ENCODE measurements at regions not wholly inside any gene's neighbourhood (a gene's known extent, or its start where the extent isn't known, plus 50 kb on each side); places are given as distances from the start of the nearest gene placed in this dataset.

DNA sequence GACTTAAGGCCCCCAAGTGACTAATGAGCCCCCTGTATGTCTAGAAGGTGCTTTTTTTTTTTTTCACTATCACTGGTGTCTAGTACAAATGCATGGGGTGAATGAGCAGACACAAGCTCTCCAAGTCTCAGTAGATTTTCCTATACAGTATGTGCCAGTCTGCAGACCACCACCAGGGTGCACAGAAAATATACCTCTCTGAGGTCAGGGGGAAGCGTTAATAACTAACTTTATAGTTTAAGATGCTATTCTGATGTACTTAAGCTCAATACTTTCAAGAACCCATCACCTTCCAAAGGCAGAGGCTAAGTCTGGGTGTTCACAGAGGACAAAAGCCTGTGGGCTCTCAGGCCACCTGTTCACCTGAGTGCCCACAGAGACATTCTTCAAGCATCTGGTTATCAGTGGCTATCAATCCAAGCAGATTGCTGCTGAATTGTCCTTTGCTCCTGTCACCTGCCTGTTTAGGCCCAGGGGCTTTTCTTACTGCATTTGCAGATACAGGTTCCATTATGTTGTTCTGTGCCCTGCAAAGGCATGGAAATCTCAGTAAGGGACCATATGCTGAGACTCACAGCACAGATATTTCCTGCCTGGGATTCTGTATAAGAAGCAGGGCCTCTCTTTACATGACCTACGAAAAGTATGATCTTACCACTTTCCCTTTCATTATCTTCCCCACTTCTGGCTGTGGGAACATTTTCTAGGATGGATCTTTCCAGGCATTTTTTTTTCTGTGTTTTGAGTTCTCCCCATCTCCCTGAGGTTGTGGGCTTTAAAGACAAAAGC is 534.6 kb downstream of the TNS1 start:
- peaks cover 1% of the 10 kb centered on the region for H3K27me3 Mint-ChIP-seq
- H3K4me1 Mint-ChIP-seq = no peaks in the 10 kb centered on the region
- no peak overlapping the region for H3K4me3 Mint-ChIP-seq
- H3K27ac Mint-ChIP-seq = no peak overlapping the region
- no peaks in the 10 kb centered on the region for H3K9me3 Mint-ChIP-seq
- H3K36me3 Mint-ChIP-seq = peaks cover 3% of the 10 kb centered on the region

DNA sequence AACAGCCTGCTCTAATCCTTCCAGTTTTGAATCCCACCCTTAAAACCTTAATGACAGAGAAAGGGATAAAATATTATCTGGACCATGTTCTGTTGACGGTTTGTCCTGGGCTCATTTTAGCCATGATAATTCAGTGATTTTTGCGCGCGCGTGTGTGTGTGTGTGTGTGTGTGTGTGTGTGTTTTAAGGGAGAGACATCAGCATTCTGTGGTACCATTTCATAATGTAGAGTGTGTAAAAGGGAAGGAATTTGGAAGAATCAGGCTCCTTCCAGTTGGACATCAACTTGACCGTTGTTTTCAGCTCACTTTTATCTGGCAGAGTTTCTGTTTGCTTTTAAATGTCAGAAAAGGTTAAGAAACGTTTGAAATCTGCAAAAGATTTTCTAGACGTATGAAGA is 535.5 kb downstream of the TNS1 start:
- no peak overlapping the region for H3K4me3 Mint-ChIP-seq

DNA sequence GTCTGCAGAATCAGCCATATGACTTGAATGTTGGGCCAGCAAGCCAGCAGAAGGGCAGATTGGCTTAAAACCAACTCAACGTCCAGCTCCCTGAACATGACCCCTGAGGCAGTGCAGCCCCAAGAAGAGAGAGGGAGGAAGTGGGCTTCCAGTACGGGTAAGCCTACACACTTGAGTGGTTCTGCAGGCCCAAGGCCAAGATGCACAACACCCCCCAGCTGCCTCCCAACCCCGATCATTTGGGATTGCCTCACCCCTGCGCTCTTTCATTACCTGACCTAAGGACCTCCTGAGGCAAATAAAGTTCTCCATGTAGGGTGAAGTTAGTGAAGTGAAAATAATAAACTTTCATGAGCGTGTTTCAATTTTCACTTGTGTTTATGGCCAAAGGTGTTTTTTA is 536.0 kb downstream of the TNS1 start:
- H3K4me1 Mint-ChIP-seq = no peaks in the 10 kb centered on the region
- H3K27ac Mint-ChIP-seq = no peak overlapping the region
- H3K9me3 Mint-ChIP-seq = no peaks in the 10 kb centered on the region
- H3K27me3 Mint-ChIP-seq = peaks cover 1% of the 10 kb centered on the region
- H3K36me3 Mint-ChIP-seq = no peaks in the 10 kb centered on the region
- H3K4me3 Mint-ChIP-seq = no peak overlapping the region

More for the DNA sequence above, 535.5 kb downstream of the TNS1 start:
- Mint-ChIP-seq H3K4me1 (no peaks in the 10 kb centered on the region), H3K9me3 (no peaks in the 10 kb centered on the region), H3K27me3 (peaks cover 1% of the 10 kb centered on the region), H3K27ac (no peak overlapping the region), H3K36me3 (no peaks in the 10 kb centered on the region)

DNA sequence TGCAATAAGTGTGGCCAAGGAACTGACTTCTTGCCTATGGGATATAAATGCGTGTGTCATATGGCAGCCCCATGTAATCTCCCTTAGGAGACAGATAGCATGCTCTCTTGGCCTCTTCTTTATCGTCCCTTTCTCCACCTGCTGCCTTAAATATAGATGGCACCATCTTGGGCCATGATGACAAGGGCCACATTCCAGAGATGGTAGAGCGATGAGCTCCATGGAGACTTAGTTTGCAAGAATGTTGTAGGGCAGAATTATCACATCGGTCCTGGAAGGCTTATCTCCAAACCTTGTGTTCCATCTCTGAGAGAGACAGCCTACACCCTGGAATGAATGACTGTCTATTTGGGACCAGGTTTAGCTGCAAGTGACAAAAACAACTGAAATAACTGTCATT is 536.7 kb downstream of the TNS1 start:
- Mint-ChIP-seq H3K4me3 (no peak overlapping the region), H3K27me3 (peaks cover 1% of the 10 kb centered on the region), H3K27ac (no peak overlapping the region), H3K36me3 (no peaks in the 10 kb centered on the region), H3K4me1 (no peaks in the 10 kb centered on the region), H3K9me3 (no peaks in the 10 kb centered on the region)

DNA sequence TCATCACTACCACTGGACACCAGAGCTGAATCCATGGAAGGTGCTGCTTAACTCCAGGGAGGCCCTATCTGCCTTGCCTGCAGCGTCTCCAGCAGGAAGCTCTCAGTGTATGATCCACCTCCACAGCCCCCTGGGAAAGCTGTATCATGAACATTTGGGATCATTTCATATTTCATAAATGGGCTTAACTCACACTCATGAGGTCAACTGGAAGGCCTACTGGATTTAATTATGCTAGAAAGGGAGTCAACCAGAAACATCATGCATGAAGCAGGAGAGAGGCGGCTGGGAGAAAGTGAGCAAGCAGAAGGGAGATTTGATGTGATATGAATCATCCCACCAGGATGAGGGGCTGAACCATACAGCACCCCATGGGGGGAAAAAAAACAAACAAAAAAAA is 537.7 kb downstream of the TNS1 start:
- Mint-ChIP-seq H3K27me3 (peaks cover 1% of the 10 kb centered on the region), H3K9me3 (no peaks in the 10 kb centered on the region), H3K4me3 (no peak overlapping the region), H3K36me3 (no peaks in the 10 kb centered on the region), H3K27ac (no peak overlapping the region), H3K4me1 (no peaks in the 10 kb centered on the region)

DNA sequence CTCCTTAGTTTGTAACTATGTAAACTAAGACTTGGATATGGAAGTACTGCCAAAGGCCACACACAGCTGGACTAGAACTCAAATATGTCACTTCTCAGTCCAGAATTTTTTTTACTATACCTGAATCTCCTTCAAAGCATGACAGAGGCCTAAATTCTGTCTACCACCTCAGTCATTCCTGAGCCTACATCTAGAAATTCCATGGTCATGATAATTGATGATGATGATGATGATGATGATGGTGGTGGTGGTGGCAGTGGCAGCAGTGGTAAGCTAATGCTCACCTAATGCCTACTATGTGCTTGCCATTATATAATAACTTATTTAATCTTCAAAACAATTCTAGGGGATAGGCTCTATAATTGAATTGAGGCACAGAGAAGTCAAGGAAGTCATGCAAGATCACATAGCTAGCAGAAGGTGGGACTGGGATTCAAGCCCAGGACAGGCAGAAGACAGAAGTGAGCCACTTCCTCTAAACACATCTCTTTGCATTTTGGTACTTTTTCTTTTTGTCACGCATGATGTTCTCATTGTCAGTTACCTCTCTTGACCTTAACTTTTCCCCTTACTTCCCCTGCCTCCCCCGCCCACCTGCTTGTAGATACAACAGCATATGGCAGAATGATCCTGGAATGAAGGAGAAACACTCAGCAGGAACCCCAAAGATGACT is 539.3 kb downstream of the TNS1 start:
- no peak overlapping the region for H3K27ac Mint-ChIP-seq
- no peaks in the 10 kb centered on the region for H3K9me3 Mint-ChIP-seq
- no peaks in the 10 kb centered on the region for H3K36me3 Mint-ChIP-seq
- no peak overlapping the region for H3K4me3 Mint-ChIP-seq
- no peaks in the 10 kb centered on the region for H3K4me1 Mint-ChIP-seq
- peaks cover 1% of the 10 kb centered on the region for H3K27me3 Mint-ChIP-seq

DNA sequence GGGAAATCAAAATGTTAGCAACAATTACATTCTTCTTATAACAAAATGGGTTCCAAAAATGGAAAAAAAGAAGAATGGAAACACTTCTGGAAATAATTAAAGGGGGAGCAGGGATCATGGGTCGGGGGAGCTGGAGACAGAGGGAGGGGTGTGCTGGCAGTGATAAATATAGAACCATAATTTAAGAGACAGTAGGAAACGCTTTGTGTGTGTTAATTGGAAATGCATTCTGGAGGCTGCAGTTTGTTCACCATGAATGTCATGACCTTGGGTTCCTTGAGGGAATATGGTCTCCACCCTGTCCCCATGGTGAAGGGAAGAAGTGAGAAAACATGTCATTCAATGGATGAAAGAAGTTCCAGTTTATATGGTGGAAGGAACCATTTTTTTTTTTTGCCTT is 540.7 kb downstream of the TNS1 start:
- Mint-ChIP-seq H3K9me3 (no peaks in the 10 kb centered on the region), H3K4me1 (no peaks in the 10 kb centered on the region), H3K36me3 (peaks cover 1% of the 10 kb centered on the region), H3K27me3 (no peaks in the 10 kb centered on the region), H3K27ac (no peak overlapping the region), H3K4me3 (no peak overlapping the region)

DNA sequence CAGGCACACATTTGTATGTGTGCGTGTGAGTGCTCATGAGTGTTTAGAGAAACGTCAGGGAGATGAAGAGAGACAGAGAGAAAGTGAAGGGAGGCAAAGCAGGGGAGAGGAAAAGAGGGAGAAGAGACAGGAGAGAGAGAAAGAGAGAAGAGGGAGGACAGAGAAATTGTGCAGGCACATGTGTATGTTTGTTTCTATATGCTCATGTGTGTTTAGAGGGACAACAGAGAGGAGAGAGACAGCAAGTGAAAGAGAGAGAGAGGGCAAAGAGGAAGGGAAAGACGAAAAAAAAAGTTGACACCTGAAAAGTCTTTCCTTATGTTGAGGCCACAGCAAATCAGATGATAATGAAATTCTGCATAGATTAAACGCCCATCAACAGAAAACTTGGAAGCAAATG is 541.1 kb downstream of the TNS1 start:
- H3K4me1 Mint-ChIP-seq = no peaks in the 10 kb centered on the region
- H3K27me3 Mint-ChIP-seq = no peaks in the 10 kb centered on the region
- H3K27ac Mint-ChIP-seq = no peak overlapping the region
- H3K9me3 Mint-ChIP-seq = no peaks in the 10 kb centered on the region
- no peak overlapping the region for H3K4me3 Mint-ChIP-seq
- H3K36me3 Mint-ChIP-seq = peaks cover 1% of the 10 kb centered on the region

DNA sequence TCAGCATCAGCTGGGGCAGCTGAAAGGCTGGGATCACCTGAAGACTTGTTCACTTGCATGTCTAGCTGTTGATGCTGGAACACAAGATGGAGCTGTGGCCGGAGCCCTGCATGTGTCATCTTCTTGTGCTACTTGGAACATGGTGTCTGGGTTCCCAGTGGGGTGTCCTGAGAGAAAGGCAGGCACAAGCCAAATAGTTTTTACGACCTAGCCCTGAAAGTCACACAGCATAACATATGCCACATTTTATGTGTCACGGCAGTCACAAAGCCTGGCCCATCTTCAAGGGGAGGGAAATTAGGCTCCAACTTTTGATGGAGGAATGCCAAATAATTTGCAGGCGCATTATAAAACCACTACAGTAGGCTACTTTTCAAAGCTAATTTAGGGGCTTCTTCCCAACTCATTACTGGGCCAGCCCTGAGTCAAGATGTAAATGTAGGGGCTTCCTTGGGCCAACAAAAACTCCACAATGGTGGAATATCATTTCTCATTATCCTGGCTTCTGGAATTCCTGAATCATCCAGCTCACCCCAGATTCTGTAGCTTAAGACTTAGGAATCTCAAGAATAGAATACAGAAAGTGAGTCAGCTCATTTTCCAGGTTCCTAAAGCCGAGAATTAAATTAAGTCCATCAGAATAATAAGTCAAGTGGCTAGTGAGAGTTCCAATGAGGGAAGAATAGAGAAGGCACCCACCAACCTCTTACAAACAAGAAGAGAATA is 543.0 kb downstream of the TNS1 start:
- Mint-ChIP-seq H3K27ac (no peak overlapping the region), H3K4me1 (no peaks in the 10 kb centered on the region), H3K36me3 (peaks cover 1% of the 10 kb centered on the region), H3K9me3 (no peaks in the 10 kb centered on the region), H3K27me3 (no peaks in the 10 kb centered on the region), H3K4me3 (no peak overlapping the region)

DNA sequence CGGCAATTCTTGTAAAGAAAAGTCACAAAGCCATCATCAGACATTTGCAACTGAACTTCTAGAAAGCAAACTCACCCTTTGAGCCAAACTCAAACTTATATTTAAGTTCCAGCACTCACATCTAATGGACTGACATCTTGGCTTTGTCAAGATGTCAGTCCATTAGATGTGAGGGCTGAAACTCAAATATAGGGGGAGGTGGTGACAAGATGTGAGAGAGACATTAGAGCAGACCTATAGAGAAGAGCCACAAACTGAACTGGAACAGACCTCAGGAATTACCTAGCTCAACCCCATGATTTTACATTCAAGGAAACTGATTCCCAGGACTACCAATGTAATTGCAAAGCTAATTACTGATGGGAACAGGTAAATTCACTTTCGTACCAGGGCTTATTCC is 543.8 kb downstream of the TNS1 start:
- no peak overlapping the region for H3K27ac Mint-ChIP-seq
- peaks cover 1% of the 10 kb centered on the region for H3K36me3 Mint-ChIP-seq
- no peaks in the 10 kb centered on the region for H3K4me1 Mint-ChIP-seq
- no peak overlapping the region for H3K4me3 Mint-ChIP-seq
- no peaks in the 10 kb centered on the region for H3K9me3 Mint-ChIP-seq
- H3K27me3 Mint-ChIP-seq = no peaks in the 10 kb centered on the region

DNA sequence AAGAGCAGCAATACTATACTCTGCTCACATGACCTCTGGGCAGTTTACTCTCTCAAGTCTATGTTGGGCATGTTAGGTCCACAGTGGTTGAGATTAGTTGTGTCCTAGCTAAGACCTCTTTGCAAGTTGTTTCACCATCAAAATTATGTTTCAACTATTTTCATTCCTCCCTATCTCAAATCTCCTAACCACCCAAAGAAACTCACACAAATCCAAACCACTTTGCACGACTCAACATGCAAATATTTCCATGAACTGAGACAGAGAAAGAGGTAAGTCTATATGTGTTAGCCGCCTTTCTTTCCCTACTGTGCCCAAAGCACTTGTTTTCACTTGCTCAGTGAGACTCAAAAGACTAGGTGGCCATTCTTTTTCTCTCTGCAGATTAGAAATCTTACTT is 546.8 kb downstream of the TNS1 start:
- no peaks in the 10 kb centered on the region for H3K4me1 Mint-ChIP-seq
- H3K9me3 Mint-ChIP-seq = no peaks in the 10 kb centered on the region
- peaks cover 1% of the 10 kb centered on the region for H3K36me3 Mint-ChIP-seq
- no peaks in the 10 kb centered on the region for H3K27me3 Mint-ChIP-seq
- no peak overlapping the region for H3K4me3 Mint-ChIP-seq
- no peak overlapping the region for H3K27ac Mint-ChIP-seq

DNA sequence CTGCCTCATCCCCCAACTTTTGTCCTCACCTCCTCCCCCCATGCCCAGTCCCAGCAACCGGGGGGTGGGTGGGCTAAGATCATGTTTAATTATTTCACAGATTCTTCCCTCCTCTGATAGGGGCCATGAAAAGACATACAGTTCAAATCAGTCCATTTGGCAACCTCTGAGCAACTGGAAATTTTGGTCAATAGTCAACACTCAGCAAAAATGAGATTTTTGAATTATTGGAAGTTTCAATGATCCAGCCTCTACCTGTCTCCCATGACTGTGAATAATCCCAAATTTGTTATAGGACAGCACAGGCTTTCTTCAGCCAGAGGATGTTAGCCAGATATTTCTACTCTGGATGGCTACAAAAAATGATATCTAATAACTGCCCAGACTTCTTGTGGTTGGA is 549.9 kb downstream of the TNS1 start:
- H3K4me3 Mint-ChIP-seq = no peak overlapping the region
- H3K9me3 Mint-ChIP-seq = no peaks in the 10 kb centered on the region
- H3K36me3 Mint-ChIP-seq = peaks cover 1% of the 10 kb centered on the region
- H3K4me1 Mint-ChIP-seq = no peaks in the 10 kb centered on the region
- no peaks in the 10 kb centered on the region for H3K27me3 Mint-ChIP-seq
- no peak overlapping the region for H3K27ac Mint-ChIP-seq

DNA sequence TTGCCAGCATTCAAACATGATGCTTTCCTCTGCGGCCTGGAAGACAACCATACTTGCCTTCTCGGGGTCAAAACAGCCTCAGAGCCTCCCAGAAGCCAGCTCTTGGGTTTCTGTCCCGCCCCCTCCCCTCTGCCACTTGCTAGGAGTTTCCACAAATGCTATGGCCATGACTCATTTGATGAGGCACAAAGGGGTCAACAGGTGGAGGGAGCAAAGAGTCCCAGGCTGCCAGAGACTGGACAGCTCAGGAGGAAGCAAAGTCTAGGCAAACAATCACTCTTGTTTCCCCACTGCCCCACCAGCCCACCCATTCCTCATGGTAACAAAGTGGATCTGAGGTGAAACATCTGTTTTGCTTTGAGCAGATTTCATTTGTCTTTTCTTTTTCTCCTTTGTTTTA is 551.1 kb downstream of the TNS1 start:
- Mint-ChIP-seq H3K27me3 (no peaks in the 10 kb centered on the region), H3K4me3 (no peak overlapping the region), H3K27ac (no peak overlapping the region), H3K9me3 (no peaks in the 10 kb centered on the region), H3K36me3 (no peaks in the 10 kb centered on the region), H3K4me1 (no peaks in the 10 kb centered on the region)

DNA sequence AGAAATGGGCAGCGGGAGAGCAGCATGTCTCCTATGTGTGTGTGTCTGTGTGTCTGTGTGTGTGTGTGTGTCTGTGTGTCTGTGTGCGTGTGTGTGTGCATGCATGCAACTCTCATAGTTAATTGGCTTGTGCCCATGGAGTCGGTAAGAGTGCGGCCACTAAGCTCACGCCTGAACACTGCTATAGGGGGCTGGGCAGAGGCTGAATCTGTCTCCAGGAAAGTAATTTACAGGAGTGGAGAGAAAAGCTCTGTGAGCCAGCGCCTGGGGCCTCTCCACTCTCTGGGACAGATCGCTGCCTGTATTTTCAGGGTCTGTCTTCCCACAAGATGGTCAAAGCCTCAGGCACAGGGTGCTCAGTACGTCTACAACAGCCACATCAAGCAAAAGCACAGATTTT is 553.4 kb downstream of the TNS1 start:
- no peaks in the 10 kb centered on the region for H3K4me1 Mint-ChIP-seq
- no peaks in the 10 kb centered on the region for H3K36me3 Mint-ChIP-seq
- no peak overlapping the region for H3K27ac Mint-ChIP-seq
- H3K9me3 Mint-ChIP-seq = no peaks in the 10 kb centered on the region
- no peak overlapping the region for H3K4me3 Mint-ChIP-seq
- peaks cover 2% of the 10 kb centered on the region for H3K27me3 Mint-ChIP-seq

DNA sequence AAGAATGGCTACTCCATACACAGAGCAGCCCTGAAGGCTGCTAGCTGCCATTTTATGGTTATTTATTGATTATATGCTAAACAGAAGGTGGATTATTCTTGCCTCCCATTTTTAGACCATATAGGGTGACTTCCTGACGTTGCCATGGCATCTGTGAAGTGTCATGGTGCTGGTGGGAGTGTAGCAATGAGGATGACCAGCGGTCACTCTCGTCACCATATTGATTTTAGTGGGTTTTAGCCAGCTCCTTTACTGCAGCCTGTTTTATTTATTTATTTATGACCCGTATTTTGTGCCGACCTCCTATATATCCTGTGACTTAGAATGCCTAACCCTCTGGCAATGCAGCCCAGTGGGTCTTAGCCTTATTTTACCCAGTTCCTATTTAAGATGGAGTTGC is 553.9 kb downstream of the TNS1 start:
- Mint-ChIP-seq H3K27ac (no peak overlapping the region), H3K4me3 (no peak overlapping the region)

DNA sequence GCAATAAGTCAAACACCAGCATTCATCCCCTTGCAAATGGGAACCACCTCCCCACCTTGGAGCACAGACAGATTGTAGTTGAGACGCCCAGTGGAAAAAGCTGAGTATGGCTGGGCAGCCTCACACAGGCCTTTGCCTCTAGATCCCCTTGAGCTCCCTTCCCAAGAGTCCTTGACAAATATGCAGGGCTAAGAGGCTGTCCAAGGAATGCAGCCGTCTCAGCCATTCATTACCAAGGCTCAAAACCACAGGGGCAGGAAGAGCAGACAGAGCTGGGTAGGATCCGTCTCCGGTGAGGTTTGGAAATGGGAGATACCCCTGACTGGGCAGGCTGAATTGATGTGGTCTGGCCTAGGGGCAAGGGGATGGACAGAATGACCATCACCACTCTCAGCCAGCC is 557.1 kb downstream of the TNS1 start:
- no peaks in the 10 kb centered on the region for H3K4me1 Mint-ChIP-seq

More for the DNA sequence above, 553.9 kb downstream of the TNS1 start:
- Mint-ChIP-seq H3K9me3 (no peaks in the 10 kb centered on the region), H3K27me3 (peaks cover 2% of the 10 kb centered on the region), H3K36me3 (no peaks in the 10 kb centered on the region), H3K4me1 (no peaks in the 10 kb centered on the region)

More for the DNA sequence above, 557.1 kb downstream of the TNS1 start:
- Mint-ChIP-seq H3K27me3 (peaks cover 2% of the 10 kb centered on the region), H3K4me3 (no peak overlapping the region), H3K27ac (no peak overlapping the region), H3K36me3 (peaks cover 1% of the 10 kb centered on the region), H3K9me3 (peaks cover 7% of the 10 kb centered on the region)

Data from activated naive CD4-positive, alpha-beta T cell treated with anti-CD3 and anti-CD28 coated beads, Interleukin-2, amount 50 U/mL, for 24 hours (primary cell).